RCC 7860 (cell line): ENCODE measurements at regions not wholly inside any gene's neighbourhood (a gene's known extent, or its start where the extent isn't known, plus 50 kb on each side); places are given as distances from the start of the nearest gene placed in this dataset.

ENCODE experiments used
- DNase-seq: peaks from one replicate; pipeline ENCODE4 v3.0.0-alpha.2; 2015; ENCODE audit warnings: low spot score
- FAIRE-seq: peaks from 2 replicates; lab custom pipeline; 2012; peaks lifted over from hg19 to GRCh38; lab: Jason Lieb, UNC

GRCh38 chr11:115775846-115776245 is 271.6 kb upstream of the CADM1 start:
- DNase-seq, result no peak
- FAIRE-seq, result no peak

- DNase-seq, result no peak
- no peak for FAIRE-seq
Observed at GRCh38 chr11:115774756-115775155, 270.5 kb upstream of the CADM1 start.

GRCh38 chr11:115769891-115770290 is 265.7 kb upstream of the CADM1 start:
- DNase-seq (no peak), FAIRE-seq (no peak)

GRCh38 chr11:115767883-115768282 is 263.7 kb upstream of the CADM1 start:
- no peak for DNase-seq
- no peak for FAIRE-seq

GRCh38 chr11:115767047-115767802 is 263.0 kb upstream of the CADM1 start:
- DNase-seq (no peak), FAIRE-seq (no peak)

- DNase-seq, result no peak
- no peak for FAIRE-seq
Observed at GRCh38 chr11:115766561-115766960, 262.3 kb upstream of the CADM1 start.

- FAIRE-seq, result no peak
- no peak for DNase-seq
Observed at GRCh38 chr11:115765803-115766239, 261.6 kb upstream of the CADM1 start.

GRCh38 chr11:115764176-115764575 is 260.0 kb upstream of the CADM1 start:
- FAIRE-seq, result no peak
- DNase-seq, result no peak

GRCh38 chr11:115761817-115762216 is 257.6 kb upstream of the CADM1 start:
- no peak for DNase-seq
- FAIRE-seq, result no peak

GRCh38 chr11:115761348-115761747 is 257.1 kb upstream of the CADM1 start:
- no peak for FAIRE-seq

GRCh38 chr11:115760461-115761320 is 256.5 kb upstream of the CADM1 start:
- FAIRE-seq, result no peak
- no peak for DNase-seq

More at GRCh38 chr11:115761348-115761747, 257.1 kb upstream of the CADM1 start:
- DNase-seq, result no peak

GRCh38 chr11:115759622-115760460 is 255.6 kb upstream of the CADM1 start:
- FAIRE-seq (no peak), DNase-seq (no peak)

- DNase-seq, result no peak
- no peak for FAIRE-seq
Observed at GRCh38 chr11:115758011-115758410, 253.8 kb upstream of the CADM1 start.

GRCh38 chr11:115751243-115752015 is 247.2 kb upstream of the CADM1 start:
- DNase-seq (no peak), FAIRE-seq (no peak)

- FAIRE-seq (no peak), DNase-seq (no peak)
Observed at GRCh38 chr11:115745610-115746512, 241.6 kb upstream of the CADM1 start.

- DNase-seq, result no peak
- FAIRE-seq, result no peak
Observed at GRCh38 chr11:115745066-115745465, 240.9 kb upstream of the CADM1 start.

GRCh38 chr11:115743719-115744118 is 239.5 kb upstream of the CADM1 start:
- FAIRE-seq, result no peak
- no peak for DNase-seq

- DNase-seq (no peak), FAIRE-seq (no peak)
Observed at GRCh38 chr11:115741376-115742107, 237.3 kb upstream of the CADM1 start.

GRCh38 chr11:115740324-115740723 is 236.1 kb upstream of the CADM1 start:
- DNase-seq (no peak), FAIRE-seq (no peak)
